Panc1 (cell line): ENCODE measurements at regions not wholly inside any gene's neighbourhood (a gene's known extent, or its start where the extent isn't known, plus 50 kb on each side); places are given as distances from the start of the nearest gene placed in this dataset.

Experiments
- POLR2AphosphoS5 ChIP-seq: IDR thresholded peaks from 2 replicates; pipeline ENCODE4 v1.6.1; 2012; ENCODE audit warnings: mild to moderate bottlenecking, low read depth, low read length, moderate library complexity
- SIN3A ChIP-seq: IDR thresholded peaks from 2 replicates; pipeline ENCODE4 v1.6.1; 2012; ENCODE audit warnings: low read depth, mild to moderate bottlenecking, low read length, moderate library complexity, borderline replicate concordance; ENCODE audit not compliant: insufficient read depth
- TF ChIP-seq, protein P1 (sequence below): fragments of 450-650 bp; IDR thresholded peaks from 2 replicates; pipeline ENCODE4 v1.5.1; 2017; ENCODE audit warnings: mild to moderate bottlenecking

GRCh38 chr4:126869967-126870366 lies 762.8 kb upstream of the INTU start:
- TF ChIP-seq, protein P1, sequence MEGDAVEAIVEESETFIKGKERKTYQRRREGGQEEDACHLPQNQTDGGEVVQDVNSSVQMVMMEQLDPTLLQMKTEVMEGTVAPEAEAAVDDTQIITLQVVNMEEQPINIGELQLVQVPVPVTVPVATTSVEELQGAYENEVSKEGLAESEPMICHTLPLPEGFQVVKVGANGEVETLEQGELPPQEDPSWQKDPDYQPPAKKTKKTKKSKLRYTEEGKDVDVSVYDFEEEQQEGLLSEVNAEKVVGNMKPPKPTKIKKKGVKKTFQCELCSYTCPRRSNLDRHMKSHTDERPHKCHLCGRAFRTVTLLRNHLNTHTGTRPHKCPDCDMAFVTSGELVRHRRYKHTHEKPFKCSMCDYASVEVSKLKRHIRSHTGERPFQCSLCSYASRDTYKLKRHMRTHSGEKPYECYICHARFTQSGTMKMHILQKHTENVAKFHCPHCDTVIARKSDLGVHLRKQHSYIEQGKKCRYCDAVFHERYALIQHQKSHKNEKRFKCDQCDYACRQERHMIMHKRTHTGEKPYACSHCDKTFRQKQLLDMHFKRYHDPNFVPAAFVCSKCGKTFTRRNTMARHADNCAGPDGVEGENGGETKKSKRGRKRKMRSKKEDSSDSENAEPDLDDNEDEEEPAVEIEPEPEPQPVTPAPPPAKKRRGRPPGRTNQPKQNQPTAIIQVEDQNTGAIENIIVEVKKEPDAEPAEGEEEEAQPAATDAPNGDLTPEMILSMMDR, result no peak
- TF ChIP-seq POLR2AphosphoS5 (no peak), SIN3A (no peak)
